ENCODE measurements at regions not wholly inside any gene's neighbourhood (a gene's known extent, or its start where the extent isn't known, plus 50 kb on each side); places are given as distances from the start of the nearest gene placed in this dataset.
"Not testable (repeated sequence)": the region's sequence is repeated elsewhere in the genome, so short reads cannot be mapped to it uniquely, and the experiment has no call there.

GRCh38 chr14:50026396-50026795 is 90.0 kb downstream of the VCPKMT start:
- no peak overlapping the region for H3K27ac ChIP-seq
- intact Hi-C loops (cut with DNase I; ENCODE audit: low total_unique reads): no loop called here
- no peak for DNase-seq
- peaks cover 0 to 3% (median 0%) of the 10 kb centered on the region in 6 donors for H3K36me3 ChIP-seq
- WGBS, 5 donors: 87 to 92% (median 90%) methylated on average over 3 of the region's 3 CpGs
- H3K4me1 ChIP-seq: peaks cover 0 to 17% (median 5%) of the 10 kb centered on the region in 6 donors
- TF ChIP-seq POLR2AphosphoS5 (IDR thresholded peaks at IDR 0.05) (no peak), CTCF (IDR thresholded peaks at IDR 0.05 in 8 of 11, conservative IDR thresholded peaks at IDR 0.05 in 3 of 11) (no peak), POLR2A (IDR thresholded peaks at IDR 0.05) (no peak)
- no peaks in the 10 kb centered on the region for H3K27me3 ChIP-seq (replicated peaks in 1 of 7)
- no peak overlapping the region for H3K4me3 ChIP-seq
- H3K9me3 ChIP-seq: peaks cover 0 to 13% (median 10%) of the 10 kb centered on the region in 8 donors

DNA sequence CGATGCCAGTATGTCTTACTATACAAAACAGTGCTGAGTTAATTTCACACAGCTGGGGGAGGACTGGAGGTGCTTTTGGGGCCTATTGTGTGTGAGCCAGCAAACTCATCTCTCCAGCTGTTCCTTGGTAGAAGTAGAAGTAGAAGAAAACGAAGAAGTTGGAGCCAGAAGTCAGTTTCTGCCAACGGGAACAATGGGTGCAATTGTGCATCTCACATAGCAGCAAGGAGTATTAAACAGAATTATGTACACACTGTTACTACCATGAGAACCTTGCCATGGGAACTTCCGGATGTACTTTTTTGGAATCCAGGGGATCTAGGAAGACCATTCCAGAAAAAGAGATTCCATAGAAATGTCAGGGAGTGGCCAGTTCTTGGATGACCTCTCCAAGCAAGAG is 88.6 kb downstream of the VCPKMT start:
- H3K9me3 ChIP-seq: peaks cover 0 to 13% (median 10%) of the 10 kb centered on the region in 8 donors
- no peak for DNase-seq
- peaks cover 0 to 11% (median 0%) of the 10 kb centered on the region in 6 donors for H3K4me1 ChIP-seq
- peaks cover 0 to 3% (median 0%) of the 10 kb centered on the region in 6 donors for H3K36me3 ChIP-seq
- no peak overlapping the region for H3K4me3 ChIP-seq
- H3K27ac ChIP-seq: no peak overlapping the region
- TF ChIP-seq CTCF (IDR thresholded peaks at IDR 0.05 in 8 of 11, conservative IDR thresholded peaks at IDR 0.05 in 3 of 11) (no peak), POLR2A (IDR thresholded peaks at IDR 0.05) (no peak), POLR2AphosphoS5 (IDR thresholded peaks at IDR 0.05) (no peak)
- no peaks in the 10 kb centered on the region for H3K27me3 ChIP-seq (replicated peaks in 1 of 7)
- 75 to 93% (median 81%) methylated on average over 4 of the region's 4 CpGs for WGBS, 5 donors
- intact Hi-C loops (cut with DNase I; ENCODE audit: low total_unique reads): no loop called here

- TF ChIP-seq CTCF (IDR thresholded peaks at IDR 0.05 in 8 of 11, conservative IDR thresholded peaks at IDR 0.05 in 3 of 11): no peak
- TF ChIP-seq POLR2A (IDR thresholded peaks at IDR 0.05): no peak
- no peak for TF ChIP-seq POLR2AphosphoS5 (IDR thresholded peaks at IDR 0.05)
- H3K36me3 ChIP-seq: peaks cover 0 to 3% (median 0%) of the 10 kb centered on the region in 6 donors
- no peak for DNase-seq
- 73 to 79% (median 76%) methylated on average over 6 of the region's 6 CpGs for WGBS, 5 donors
- peaks cover 0 to 11% (median 0%) of the 10 kb centered on the region in 6 donors for H3K4me1 ChIP-seq
- peaks cover 0 to 13% (median 10%) of the 10 kb centered on the region in 8 donors for H3K9me3 ChIP-seq
- H3K4me3 ChIP-seq: no peak overlapping the region
- no peaks in the 10 kb centered on the region for H3K27me3 ChIP-seq (replicated peaks in 1 of 7)
- no peak overlapping the region for H3K27ac ChIP-seq
- intact Hi-C loops (cut with DNase I; ENCODE audit: low total_unique reads): no loop called here
Measured at GRCh38 chr14:50028458-50028857, 87.9 kb downstream of the VCPKMT start.

- Histone ChIP-seq H3K27ac (no peak overlapping the region), H3K27me3 (replicated peaks in 1 of 7) (no peaks in the 10 kb centered on the region), H3K4me3 (no peak overlapping the region), H3K36me3 (peaks cover 0 to 3% (median 0%) of the 10 kb centered on the region in 6 donors), H3K9me3 (peaks cover 0 to 13% (median 10%) of the 10 kb centered on the region in 8 donors), H3K4me1 (peaks cover 0 to 11% (median 0%) of the 10 kb centered on the region in 6 donors)
- 69 to 92% (median 81%) methylated on average over 2 of the region's 2 CpGs for WGBS, 5 donors
- TF ChIP-seq POLR2A (IDR thresholded peaks at IDR 0.05) (no peak), CTCF (IDR thresholded peaks at IDR 0.05 in 8 of 11, conservative IDR thresholded peaks at IDR 0.05 in 3 of 11) (no peak), POLR2AphosphoS5 (IDR thresholded peaks at IDR 0.05) (no peak)
- no peak for DNase-seq
- intact Hi-C loops (cut with DNase I; ENCODE audit: low total_unique reads): no loop called here
Measured at GRCh38 chr14:50030036-50030435, 86.3 kb downstream of the VCPKMT start.

DNA sequence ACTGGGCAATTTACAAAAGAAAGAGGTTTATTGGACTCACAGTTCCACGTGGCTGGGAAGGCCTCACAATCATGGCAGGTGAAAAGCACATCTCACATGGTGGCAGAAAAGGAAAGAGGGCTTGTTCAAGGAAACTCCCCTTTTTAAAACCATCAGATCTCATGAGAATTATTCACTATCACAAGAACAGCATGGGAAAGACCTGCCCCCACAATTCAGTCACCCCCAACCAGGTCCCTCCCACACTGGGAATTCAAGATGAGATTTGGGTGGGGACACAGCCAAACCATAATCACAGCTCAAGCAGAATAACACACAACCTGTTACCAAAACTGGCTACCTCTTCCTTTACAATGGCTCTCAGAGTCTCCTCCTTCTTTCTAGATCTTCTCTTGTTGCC is 85.5 kb downstream of the VCPKMT start:
- DNase-seq; H3K36me3 ChIP-seq; H3K9me3 ChIP-seq; H3K4me3 ChIP-seq; H3K27me3 ChIP-seq (replicated peaks in 1 of 7); H3K27ac ChIP-seq; intact Hi-C loops (cut with DNase I; ENCODE audit: low total_unique reads): not testable (repeated sequence)
- peaks cover 0 to 11% (median 0%) of the 10 kb centered on the region in 6 donors for H3K4me1 ChIP-seq
- WGBS, 5 donors: 86 to 94% (median 92%) methylated on average over 1 of the region's 1 CpG
